Lower leg skin (tissue), 3 donors: ENCODE measurements at regions not wholly inside any gene's neighbourhood (a gene's known extent, or its start where the extent isn't known, plus 50 kb on each side); places are given as distances from the start of the nearest gene placed in this dataset.

Experiments
- CTCF ChIP-seq, 3 donors: fragments of 450-650 bp; IDR thresholded peaks; one replicate each; pipeline ENCODE4 v1.5.1; 2016; ENCODE audit warnings: antibody characterized with exemption in 3 of 3, mild to moderate bottlenecking in 3 of 3, moderate library complexity in 2 of 3
- POLR2A ChIP-seq, 2 donors: fragments of 450-650 bp; IDR thresholded peaks; one replicate each; pipeline ENCODE4 v1.6.1; 2016 to 2017; ENCODE audit warnings: antibody characterized with exemption in 2 of 2, mild to moderate bottlenecking in 1 of 2, moderate library complexity in 1 of 2

GRCh38 chr5:107263387-107264018 is 407.2 kb downstream of the EFNA5 start:
- TF ChIP-seq POLR2A (IDR thresholded peaks at IDR 0.05) (no peak), CTCF (IDR thresholded peaks at IDR 0.05) (no peak)
